Endothelial cell of umbilical vein (primary cell): ENCODE measurements at regions not wholly inside any gene's neighbourhood (a gene's known extent, or its start where the extent isn't known, plus 50 kb on each side); places are given as distances from the start of the nearest gene placed in this dataset.

Experiments
- BruUV-seq: library from RNA; stranded (reverse); fragments of 400-500 nt; replicated peaks from 2 replicates; lab custom pipeline; 2021; lab: Mats Ljungman, UMichigan
- CTCF ChIA-PET: fragments of 300-600, 350-600 bp; sonication (Branson Sonifier 250); formaldehyde crosslinking; loops from one replicate; lab custom pipeline; 2021; ENCODE audit warnings: antibody characterized with exemption, inconsistent platforms; lab: Charles Lee
- POLR2A ChIA-PET: fragments of 300-600, 350-600 bp; sonication (Branson Sonifier 250); formaldehyde crosslinking; loops from one replicate; lab custom pipeline; 2021; ENCODE audit warnings: antibody characterized with exemption, inconsistent platforms; lab: Charles Lee
- DNase-seq: peaks from one replicate; pipeline ENCODE4 v3.0.0-alpha.2; 2011; ENCODE audit warnings: low read depth, low spot score
- FAIRE-seq: peaks from 2 replicates; lab custom pipeline; 2011; peaks lifted over from hg19 to GRCh38; lab: Jason Lieb, UNC
- H2AFZ ChIP-seq: 2 replicates; pipeline ENCODE4 v1.6.0; 2012; ENCODE audit warnings: low read depth, low read length, control low read depth, inconsistent platforms
- H3K27ac ChIP-seq: 2 replicates; pipeline ENCODE4 v1.5.1; 2011; ENCODE audit warnings: low read depth, mild to moderate bottlenecking, control low read depth, low read length, moderate library complexity; ENCODE audit not compliant: insufficient read depth
- H3K27me3 ChIP-seq, 2 experiments: 2 replicates each; pipeline versions ENCODE4 v1.6.0 to v1.6.1; 2011; ENCODE audit warnings: low read length in 2 of 2, mixed read lengths in 1 of 2; ENCODE audit not compliant: control insufficient read depth in 2 of 2, insufficient read depth in 2 of 2
- H3K36me3 ChIP-seq, 2 experiments: 2 replicates in 1 of 2; 3 replicates in 1 of 2; pipeline ENCODE4 v1.5.1; 2011; ENCODE audit warnings: low read length in 2 of 2, mild to moderate bottlenecking in 1 of 2, moderate library complexity in 1 of 2; ENCODE audit not compliant: control insufficient read depth in 2 of 2, insufficient read depth in 2 of 2; ENCODE audit errors: extremely low read depth in 1 of 2
- H3K4me1 ChIP-seq: 3 replicates; pipeline ENCODE4 v1.5.1; 2011; ENCODE audit warnings: mild to moderate bottlenecking, low read length; ENCODE audit not compliant: control insufficient read depth, insufficient read depth; ENCODE audit errors: extremely low read depth
- H3K4me2 ChIP-seq: 2 replicates; pipeline ENCODE4 v1.6.1; 2011; ENCODE audit warnings: low read length, control low read depth, mixed read lengths; ENCODE audit not compliant: insufficient read depth
- H3K4me3 ChIP-seq, 3 experiments: fragments of 200-600 bp in 1 of 3; sonication (generic), shearing (Covaris generic) in 1 of 3; replicated peaks in 1 of 3; 2 replicates each; pipeline ENCODE4 v1.5.1; 2011 to 2016; ENCODE audit warnings: control low read depth in 3 of 3, low read length in 3 of 3, mild to moderate bottlenecking in 2 of 3, inconsistent platforms in 1 of 3, low read depth in 1 of 3, moderate library complexity in 1 of 3; ENCODE audit not compliant: insufficient read depth in 1 of 3
- H3K79me2 ChIP-seq: 2 replicates; pipeline ENCODE4 v1.6.0; 2012; ENCODE audit warnings: low read length, inconsistent platforms; ENCODE audit not compliant: control insufficient read depth, insufficient read depth
- H3K9ac ChIP-seq: replicated peaks from 2 replicates; pipeline ENCODE3; 2011; ENCODE audit warnings: low read length, control low read depth; ENCODE audit not compliant: insufficient read depth; ENCODE audit errors: extremely low read depth
- H3K9me1 ChIP-seq: replicated peaks from 3 replicates; pipeline ENCODE4 v1.6.0; 2011; ENCODE audit warnings: mild to moderate bottlenecking, low read length; ENCODE audit not compliant: control insufficient read depth, insufficient read depth; ENCODE audit errors: extremely low read depth
- H3K9me3 ChIP-seq: replicated peaks from 2 replicates; pipeline ENCODE4 v1.5.1; 2012; ENCODE audit warnings: low read length, inconsistent platforms; ENCODE audit not compliant: control insufficient read depth, insufficient read depth
- H4K20me1 ChIP-seq: replicated peaks from 2 replicates; pipeline ENCODE3; 2011; ENCODE audit warnings: mild to moderate bottlenecking, low read length; ENCODE audit not compliant: control insufficient read depth, insufficient read depth; ENCODE audit errors: extremely low read depth
- FOS ChIP-seq: IDR thresholded peaks from 2 replicates; pipeline ENCODE4 v1.6.1; 2011; ENCODE audit warnings: mild to moderate bottlenecking, low read length, moderate library complexity, borderline replicate concordance; ENCODE audit not compliant: insufficient read depth
- GATA2 ChIP-seq: IDR thresholded peaks from 2 replicates; pipeline ENCODE4 v1.7.0; 2011; ENCODE audit warnings: low read depth, mild to moderate bottlenecking, moderate library complexity, mixed read lengths, low read length; ENCODE audit not compliant: insufficient read length, insufficient read depth
- JUN ChIP-seq: IDR thresholded peaks from 2 replicates; pipeline ENCODE4 v1.6.1; 2011; ENCODE audit warnings: borderline replicate concordance, low read depth; ENCODE audit not compliant: insufficient read length, insufficient read depth
- MYC ChIP-seq: IDR thresholded peaks from one replicate; pipeline ENCODE4 v1.6.1; 2011; ENCODE audit warnings: mild to moderate bottlenecking, low read depth, low read length
- POLR2AphosphoS5 ChIP-seq: IDR thresholded peaks from 2 replicates; pipeline ENCODE4 v1.6.1; 2012; ENCODE audit warnings: low read depth, mild to moderate bottlenecking, control low read depth, low read length, moderate library complexity; ENCODE audit not compliant: insufficient read depth
- dilution Hi-C: fragments of 300-500 bp; cut with MboI; formaldehyde crosslinking; loops from one replicate; pipeline ENCODE4 v1.15.0; 2019; ENCODE audit warnings: low sequenced_read_pairs; ENCODE audit not compliant: extremely low pct_ligation_motif_present
- intact Hi-C: fragments of 100-400 bp; cut with micrococcal nuclease; formaldehyde crosslinking; loops from one replicate; pipeline ENCODE4 v1.10.0; 2022
- TF ChIP-seq, protein P1 (sequence below), 2 donors: IDR thresholded peaks; 1 replicate in 1 of 2; 2 replicates in 1 of 2; pipeline ENCODE4 v1.5.1; 2011; ENCODE audit warnings: low read length in 2 of 2, mild to moderate bottlenecking in 2 of 2, moderate library complexity in 2 of 2, control low read depth in 1 of 2, inconsistent platforms in 1 of 2, low read depth in 1 of 2; ENCODE audit not compliant: insufficient read depth in 1 of 2; ENCODE audit errors: extremely low read depth in 1 of 2
- TF ChIP-seq, protein P2 (sequence below): IDR thresholded peaks from 2 replicates; pipeline ENCODE4 v1.6.1; 2011; ENCODE audit not compliant: insufficient read depth, insufficient read length

DNA sequence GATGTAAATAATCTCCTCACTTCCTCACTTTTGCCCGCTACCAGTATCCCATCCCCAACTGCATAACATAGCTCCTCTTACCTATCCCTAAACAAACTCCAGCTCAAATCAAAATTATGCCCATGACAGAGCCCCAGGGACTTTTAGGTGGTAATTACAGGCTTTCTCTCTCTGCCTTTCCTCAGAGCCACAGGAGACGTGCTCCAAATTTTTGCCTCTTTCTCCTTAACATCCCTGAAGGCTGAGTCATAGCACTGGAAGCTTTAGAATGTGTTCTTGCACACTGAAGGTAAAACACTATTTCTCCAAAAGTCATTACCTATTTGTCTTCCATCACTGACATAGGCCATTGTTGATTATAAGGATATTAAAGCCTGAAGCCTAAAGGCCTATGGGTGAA lies 263.5 kb upstream of the PLD5 start:
- intact Hi-C loops: no loop called here
- H4K20me1 ChIP-seq: no peaks in the 10 kb centered on the region
- dilution Hi-C loops: no loop called here
- no peak overlapping the region for H3K27ac ChIP-seq
- H3K4me2 ChIP-seq: no peak overlapping the region
- H3K79me2 ChIP-seq: no peaks in the 10 kb centered on the region
- H3K36me3 ChIP-seq: no peaks in the 10 kb centered on the region
- DNase-seq (no peak), FAIRE-seq (no peak)
- H3K4me3 ChIP-seq: no peak overlapping the region
- BruUV-seq: no TSS peak
- H3K4me1 ChIP-seq: no peaks in the 10 kb centered on the region
- H3K27me3 ChIP-seq: no peaks in the 10 kb centered on the region
- ChIA-PET CTCF (no interaction called here), POLR2A (no interaction called here)
- no peak overlapping the region for H2AFZ ChIP-seq
- TF ChIP-seq, protein P1, sequence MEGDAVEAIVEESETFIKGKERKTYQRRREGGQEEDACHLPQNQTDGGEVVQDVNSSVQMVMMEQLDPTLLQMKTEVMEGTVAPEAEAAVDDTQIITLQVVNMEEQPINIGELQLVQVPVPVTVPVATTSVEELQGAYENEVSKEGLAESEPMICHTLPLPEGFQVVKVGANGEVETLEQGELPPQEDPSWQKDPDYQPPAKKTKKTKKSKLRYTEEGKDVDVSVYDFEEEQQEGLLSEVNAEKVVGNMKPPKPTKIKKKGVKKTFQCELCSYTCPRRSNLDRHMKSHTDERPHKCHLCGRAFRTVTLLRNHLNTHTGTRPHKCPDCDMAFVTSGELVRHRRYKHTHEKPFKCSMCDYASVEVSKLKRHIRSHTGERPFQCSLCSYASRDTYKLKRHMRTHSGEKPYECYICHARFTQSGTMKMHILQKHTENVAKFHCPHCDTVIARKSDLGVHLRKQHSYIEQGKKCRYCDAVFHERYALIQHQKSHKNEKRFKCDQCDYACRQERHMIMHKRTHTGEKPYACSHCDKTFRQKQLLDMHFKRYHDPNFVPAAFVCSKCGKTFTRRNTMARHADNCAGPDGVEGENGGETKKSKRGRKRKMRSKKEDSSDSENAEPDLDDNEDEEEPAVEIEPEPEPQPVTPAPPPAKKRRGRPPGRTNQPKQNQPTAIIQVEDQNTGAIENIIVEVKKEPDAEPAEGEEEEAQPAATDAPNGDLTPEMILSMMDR (IDR thresholded peaks at IDR 0.05; ENCODE audit: extremely low read depth in 1 of 2, insufficient read depth in 1 of 2, low read depth in 1 of 2, low read length in 2 of 2): no peak
- TF ChIP-seq MYC (no peak), JUN (no peak), FOS (no peak), POLR2AphosphoS5 (no peak), GATA2 (no peak)
- TF ChIP-seq, protein P2, sequence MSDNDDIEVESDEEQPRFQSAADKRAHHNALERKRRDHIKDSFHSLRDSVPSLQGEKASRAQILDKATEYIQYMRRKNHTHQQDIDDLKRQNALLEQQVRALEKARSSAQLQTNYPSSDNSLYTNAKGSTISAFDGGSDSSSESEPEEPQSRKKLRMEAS: no peak
- no peaks in the 10 kb centered on the region for H3K9me3 ChIP-seq
- no peak overlapping the region for H3K9ac ChIP-seq
- H3K9me1 ChIP-seq: no peaks in the 10 kb centered on the region
